ENCODE measurements at regions not wholly inside any gene's neighbourhood (a gene's known extent, or its start where the extent isn't known, plus 50 kb on each side); places are given as distances from the start of the nearest gene placed in this dataset.

DNA sequence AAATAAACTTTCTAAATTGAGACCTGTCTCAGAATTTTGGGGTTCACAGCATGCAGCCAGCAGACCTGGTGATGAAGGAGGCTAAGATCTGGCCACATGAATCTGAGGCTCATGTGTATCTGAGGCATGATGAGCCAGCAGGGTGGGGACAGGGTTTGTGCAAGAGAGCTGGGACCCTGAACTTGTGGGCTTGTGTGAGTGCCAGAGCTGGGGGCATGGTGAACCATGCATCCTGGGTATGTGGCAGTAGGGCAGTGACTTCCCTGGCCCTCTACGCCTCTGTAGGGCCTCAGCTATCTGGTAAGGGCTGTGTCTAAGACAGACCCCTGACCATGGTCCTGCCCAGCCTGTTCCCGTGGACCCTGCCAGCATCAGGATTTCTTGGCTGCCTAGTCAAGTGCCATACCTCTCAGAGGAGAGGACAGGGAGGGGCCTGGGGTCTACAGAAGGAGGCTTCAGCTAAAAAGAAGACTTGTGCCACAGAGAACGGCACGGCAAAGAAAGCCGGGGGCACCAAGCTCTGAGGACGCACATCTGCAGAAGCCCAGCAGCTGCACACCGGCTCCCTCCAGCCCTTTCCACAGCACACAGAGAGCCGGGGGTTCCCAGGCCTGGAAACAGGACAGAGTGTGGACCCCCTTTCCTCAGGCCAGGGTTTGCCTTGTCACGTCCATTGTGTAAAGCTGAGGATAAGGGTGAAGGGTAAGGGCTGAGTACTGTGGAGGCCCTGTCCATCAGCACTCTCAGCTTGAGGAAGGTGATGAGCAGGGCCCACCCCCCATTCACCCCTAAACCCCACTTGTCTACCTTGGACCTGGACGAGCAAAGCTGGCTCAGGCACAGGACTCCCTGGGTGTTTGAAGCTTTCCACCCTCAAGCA is 130.1 kb downstream of the MRPL36 start:
- no peak for TF ChIP-seq TAF1 (CRISPR knock-in tag; IDR thresholded peaks at IDR 0.05)
- TF ChIP-seq FOXP4 (CRISPR knock-in tag; IDR thresholded peaks at IDR 0.05), result no peak
- no peak for TF ChIP-seq DR1 (CRISPR knock-in tag; IDR thresholded peaks at IDR 0.05)

All from HepG2 (cell line).